Ovary (tissue), 3 donors: ENCODE measurements at regions not wholly inside any gene's neighbourhood (a gene's known extent, or its start where the extent isn't known, plus 50 kb on each side); places are given as distances from the start of the nearest gene placed in this dataset.

Experiments used
- EP300 ChIP-seq: sonication (generic); formaldehyde crosslinking; IDR thresholded peaks from one replicate; pipeline ENCODE4 v1.6.1; 2017; ENCODE audit warnings: antibody characterized with exemption
- POLR2A ChIP-seq: fragments of 450-650 bp; IDR thresholded peaks from one replicate; pipeline ENCODE4 v1.6.1; 2017; ENCODE audit warnings: antibody characterized with exemption, mild to moderate bottlenecking, moderate library complexity
- TF ChIP-seq, protein P1 (sequence below), 3 donors: fragments of 450-650 bp in 2 of 3; fragments of 200-600 bp in 1 of 3; IDR thresholded peaks; one replicate each; pipeline versions ENCODE4 v1.5.1 to v1.8.0; 2016 to 2022; ENCODE audit warnings: antibody characterized with exemption in 3 of 3, mild to moderate bottlenecking in 1 of 3
- donor health status: DM: no; HTN: no; CAD: no.

DNA sequence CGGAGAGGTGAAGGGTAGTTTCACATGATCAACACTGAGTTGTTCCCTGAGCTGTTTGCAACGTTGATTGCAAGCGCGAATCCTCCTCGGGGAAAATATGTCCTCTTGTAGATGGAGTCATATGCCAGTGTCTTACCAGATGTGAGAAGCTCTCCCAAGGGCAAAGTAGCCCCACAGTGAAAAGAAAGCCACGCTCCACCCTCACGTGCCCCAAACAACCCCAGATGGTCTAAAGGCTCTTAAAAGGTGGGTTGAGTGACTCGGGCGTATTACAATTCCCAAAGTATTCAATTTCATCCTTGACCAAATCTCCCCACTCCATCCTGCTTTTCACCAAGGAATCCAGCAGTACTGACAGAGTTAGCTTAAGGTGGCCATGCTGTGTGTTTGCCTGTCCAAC is 332.1 kb upstream of the SOX11 start:
- TF ChIP-seq, protein P1, sequence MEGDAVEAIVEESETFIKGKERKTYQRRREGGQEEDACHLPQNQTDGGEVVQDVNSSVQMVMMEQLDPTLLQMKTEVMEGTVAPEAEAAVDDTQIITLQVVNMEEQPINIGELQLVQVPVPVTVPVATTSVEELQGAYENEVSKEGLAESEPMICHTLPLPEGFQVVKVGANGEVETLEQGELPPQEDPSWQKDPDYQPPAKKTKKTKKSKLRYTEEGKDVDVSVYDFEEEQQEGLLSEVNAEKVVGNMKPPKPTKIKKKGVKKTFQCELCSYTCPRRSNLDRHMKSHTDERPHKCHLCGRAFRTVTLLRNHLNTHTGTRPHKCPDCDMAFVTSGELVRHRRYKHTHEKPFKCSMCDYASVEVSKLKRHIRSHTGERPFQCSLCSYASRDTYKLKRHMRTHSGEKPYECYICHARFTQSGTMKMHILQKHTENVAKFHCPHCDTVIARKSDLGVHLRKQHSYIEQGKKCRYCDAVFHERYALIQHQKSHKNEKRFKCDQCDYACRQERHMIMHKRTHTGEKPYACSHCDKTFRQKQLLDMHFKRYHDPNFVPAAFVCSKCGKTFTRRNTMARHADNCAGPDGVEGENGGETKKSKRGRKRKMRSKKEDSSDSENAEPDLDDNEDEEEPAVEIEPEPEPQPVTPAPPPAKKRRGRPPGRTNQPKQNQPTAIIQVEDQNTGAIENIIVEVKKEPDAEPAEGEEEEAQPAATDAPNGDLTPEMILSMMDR (IDR thresholded peaks at IDR 0.05): no peak
- no peak for TF ChIP-seq POLR2A
- TF ChIP-seq EP300: no peak
